Parathyroid adenoma (tissue), 2 donors: ENCODE measurements at regions not wholly inside any gene's neighbourhood (a gene's known extent, or its start where the extent isn't known, plus 50 kb on each side); places are given as distances from the start of the nearest gene placed in this dataset.
"Not testable (repeated sequence)": the region's sequence is repeated elsewhere in the genome, so short reads cannot be mapped to it uniquely, and the experiment has no call there.

Experiments used
- H2AFZ ChIP-seq: fragments of 300-600 bp; sonication (generic); one replicate; pipeline ENCODE4 v1.7.0; 2017; ENCODE audit warnings: antibody characterized with exemption, mild to moderate bottlenecking
- H3K27ac ChIP-seq: fragments of 300-600 bp; sonication (generic); one replicate; pipeline ENCODE4 v1.7.0; 2017
- H3K27me3 ChIP-seq: fragments of 300-600 bp; sonication (generic); one replicate; pipeline ENCODE4 v1.7.0; 2017; ENCODE audit warnings: low read length; ENCODE audit not compliant: control insufficient read depth, insufficient read depth
- H3K36me3 ChIP-seq: fragments of 300-600 bp; sonication (generic); one replicate; pipeline ENCODE4 v1.7.0; 2017; ENCODE audit warnings: low read length; ENCODE audit not compliant: control insufficient read depth, insufficient read depth
- H3K4me1 ChIP-seq: fragments of 300-600 bp; sonication (generic); one replicate; pipeline ENCODE4 v1.7.0; 2017; ENCODE audit warnings: control low read depth
- H3K4me2 ChIP-seq: fragments of 300-600 bp; sonication (generic); one replicate; pipeline ENCODE4 v1.7.0; 2017; ENCODE audit warnings: low read length
- H3K4me3 ChIP-seq: fragments of 300-600 bp; sonication (generic); one replicate; pipeline ENCODE4 v1.7.0; 2017; ENCODE audit warnings: low read depth, low read length
- H3K79me2 ChIP-seq: fragments of 300-600 bp; sonication (generic); one replicate; pipeline ENCODE4 v1.7.0; 2017; ENCODE audit warnings: control low read depth
- H3K9ac ChIP-seq: fragments of 300-600 bp; sonication (generic); one replicate; pipeline ENCODE4 v1.7.0; 2017; ENCODE audit warnings: mild to moderate bottlenecking
- H3K9me3 ChIP-seq: fragments of 300-600 bp; sonication (generic); one replicate; pipeline ENCODE4 v1.7.0; 2017; ENCODE audit warnings: low read length; ENCODE audit not compliant: control insufficient read depth
- TF ChIP-seq, protein P1 (sequence below): fragments of 300-600 bp; sonication (generic); IDR thresholded peaks from one replicate; pipeline ENCODE4 v1.7.0; 2017; ENCODE audit warnings: antibody characterized with exemption, mild to moderate bottlenecking
- donor health status: primary hyperparathyroidism.

- Histone ChIP-seq H3K4me2 (no peak overlapping the region), H3K27me3 (no peaks in the 10 kb centered on the region), H3K79me2 (no peaks in the 10 kb centered on the region), H2AFZ (no peak overlapping the region), H3K27ac (no peak overlapping the region), H3K36me3 (no peaks in the 10 kb centered on the region), H3K9ac (no peak overlapping the region), H3K4me3 (no peak overlapping the region), H3K9me3 (no peaks in the 10 kb centered on the region), H3K4me1 (no peaks in the 10 kb centered on the region)
- TF ChIP-seq, protein P1, sequence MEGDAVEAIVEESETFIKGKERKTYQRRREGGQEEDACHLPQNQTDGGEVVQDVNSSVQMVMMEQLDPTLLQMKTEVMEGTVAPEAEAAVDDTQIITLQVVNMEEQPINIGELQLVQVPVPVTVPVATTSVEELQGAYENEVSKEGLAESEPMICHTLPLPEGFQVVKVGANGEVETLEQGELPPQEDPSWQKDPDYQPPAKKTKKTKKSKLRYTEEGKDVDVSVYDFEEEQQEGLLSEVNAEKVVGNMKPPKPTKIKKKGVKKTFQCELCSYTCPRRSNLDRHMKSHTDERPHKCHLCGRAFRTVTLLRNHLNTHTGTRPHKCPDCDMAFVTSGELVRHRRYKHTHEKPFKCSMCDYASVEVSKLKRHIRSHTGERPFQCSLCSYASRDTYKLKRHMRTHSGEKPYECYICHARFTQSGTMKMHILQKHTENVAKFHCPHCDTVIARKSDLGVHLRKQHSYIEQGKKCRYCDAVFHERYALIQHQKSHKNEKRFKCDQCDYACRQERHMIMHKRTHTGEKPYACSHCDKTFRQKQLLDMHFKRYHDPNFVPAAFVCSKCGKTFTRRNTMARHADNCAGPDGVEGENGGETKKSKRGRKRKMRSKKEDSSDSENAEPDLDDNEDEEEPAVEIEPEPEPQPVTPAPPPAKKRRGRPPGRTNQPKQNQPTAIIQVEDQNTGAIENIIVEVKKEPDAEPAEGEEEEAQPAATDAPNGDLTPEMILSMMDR: no peak
These were observed 106.4 kb upstream of the MARK1 start for GRCh38 chr1:220421508-220421907.

GRCh38 chr1:220420726-220421125 is 107.2 kb upstream of the MARK1 start:
- Histone ChIP-seq H3K27ac (no peak overlapping the region), H3K4me3 (no peak overlapping the region), H2AFZ (no peak overlapping the region), H3K27me3 (no peaks in the 10 kb centered on the region), H3K79me2 (no peaks in the 10 kb centered on the region), H3K9me3 (no peaks in the 10 kb centered on the region), H3K4me1 (no peaks in the 10 kb centered on the region), H3K4me2 (no peak overlapping the region), H3K36me3 (no peaks in the 10 kb centered on the region), H3K9ac (no peak overlapping the region)
- TF ChIP-seq, protein P1: no peak

DNA sequence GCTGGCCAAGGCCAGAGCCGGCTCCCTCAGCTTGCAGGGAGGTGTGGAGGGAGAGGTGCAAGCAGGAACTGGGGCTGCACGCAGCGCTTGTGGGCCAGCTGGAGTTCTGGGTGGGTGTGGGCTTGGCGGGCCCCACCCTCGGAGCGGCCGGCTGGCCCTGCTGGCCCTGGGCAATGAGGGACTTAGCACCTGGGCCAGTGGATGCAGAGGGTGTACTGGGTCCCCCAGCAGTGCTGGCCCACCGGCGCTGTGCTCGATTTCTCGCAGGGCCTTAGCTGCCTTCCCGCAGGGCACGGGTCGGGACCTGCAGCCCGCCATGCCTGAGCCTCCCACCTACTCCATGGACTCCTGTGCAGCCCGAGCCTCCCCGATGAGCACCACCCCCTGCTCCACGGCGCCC is 115.6 kb upstream of the MARK1 start:
- H2AFZ ChIP-seq, H3K36me3 ChIP-seq, H3K27ac ChIP-seq, H3K4me3 ChIP-seq, H3K4me1 ChIP-seq, H3K27me3 ChIP-seq, H3K9me3 ChIP-seq, H3K79me2 ChIP-seq, H3K4me2 ChIP-seq, H3K9ac ChIP-seq: not testable (repeated sequence)

- Histone ChIP-seq H3K27ac (peak overlapping the region; percentile 15), H3K27me3 (no peaks in the 10 kb centered on the region), H3K4me3 (no peak overlapping the region), H3K9ac (no peak overlapping the region), H3K4me2 (no peak overlapping the region), H3K36me3 (no peaks in the 10 kb centered on the region), H3K4me1 (no peaks in the 10 kb centered on the region), H2AFZ (no peak overlapping the region), H3K9me3 (no peaks in the 10 kb centered on the region), H3K79me2 (no peaks in the 10 kb centered on the region)
- TF ChIP-seq, protein P1: no peak
These were observed 117.3 kb upstream of the MARK1 start for GRCh38 chr1:220410611-220411010.

GRCh38 chr1:220409771-220410595 is 118.0 kb upstream of the MARK1 start:
- Histone ChIP-seq H3K9me3 (no peaks in the 10 kb centered on the region), H3K79me2 (no peaks in the 10 kb centered on the region), H3K4me3 (no peak overlapping the region), H3K9ac (no peak overlapping the region), H2AFZ (no peak overlapping the region), H3K4me1 (no peaks in the 10 kb centered on the region), H3K36me3 (no peaks in the 10 kb centered on the region), H3K4me2 (no peak overlapping the region), H3K27ac (peak overlapping the region; percentile 15), H3K27me3 (no peaks in the 10 kb centered on the region)
- TF ChIP-seq, protein P1: no peak
